Amygdala (tissue), 56 donors: ENCODE measurements at regions not wholly inside any gene's neighbourhood (a gene's known extent, or its start where the extent isn't known, plus 50 kb on each side); places are given as distances from the start of the nearest gene placed in this dataset.

Experiments used
- DNase-seq, 56 donors: peaks; one replicate each; lab custom pipeline; 2025; lab: John Stamatoyannopoulos, UW

DNA sequence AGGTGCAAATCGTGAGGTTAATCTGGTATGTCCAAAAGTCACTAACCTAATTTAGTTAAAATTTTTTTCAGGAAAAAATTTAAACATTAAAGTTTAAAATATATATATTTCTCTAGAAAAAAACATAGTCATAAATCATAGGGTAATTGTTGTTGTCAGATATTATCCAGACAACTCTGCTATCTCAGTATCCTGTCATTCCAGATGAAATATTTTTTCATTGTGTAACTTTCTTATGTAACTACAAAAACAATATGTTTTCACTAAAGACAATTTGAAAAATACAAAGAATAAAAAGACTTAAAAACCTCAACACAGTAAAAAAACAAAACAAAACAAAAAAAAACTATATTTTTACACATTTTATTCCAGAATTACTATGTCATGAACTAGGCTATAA lies 57.6 kb downstream of the TENT5A start:
- DNase-seq, result no peak

DNA sequence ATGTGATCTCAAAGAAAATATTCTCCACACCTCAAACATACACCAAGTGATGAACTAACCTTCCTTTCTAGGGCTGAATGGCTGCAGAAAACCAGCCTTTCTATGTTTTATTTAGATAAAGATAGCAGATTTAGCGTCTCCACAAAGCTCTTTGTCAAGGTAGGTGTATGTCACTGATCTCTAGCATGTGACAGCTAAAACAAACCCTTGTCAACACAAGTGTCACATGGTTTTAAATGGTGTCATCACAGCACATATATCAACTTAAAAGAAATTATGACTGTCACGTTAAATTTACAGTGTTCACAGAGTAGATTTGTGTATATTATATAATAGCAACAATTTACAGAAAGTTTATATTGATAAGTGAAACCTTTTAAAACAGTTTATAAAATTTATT lies 58.3 kb downstream of the TENT5A start:
- DNase-seq, result no peak

DNA sequence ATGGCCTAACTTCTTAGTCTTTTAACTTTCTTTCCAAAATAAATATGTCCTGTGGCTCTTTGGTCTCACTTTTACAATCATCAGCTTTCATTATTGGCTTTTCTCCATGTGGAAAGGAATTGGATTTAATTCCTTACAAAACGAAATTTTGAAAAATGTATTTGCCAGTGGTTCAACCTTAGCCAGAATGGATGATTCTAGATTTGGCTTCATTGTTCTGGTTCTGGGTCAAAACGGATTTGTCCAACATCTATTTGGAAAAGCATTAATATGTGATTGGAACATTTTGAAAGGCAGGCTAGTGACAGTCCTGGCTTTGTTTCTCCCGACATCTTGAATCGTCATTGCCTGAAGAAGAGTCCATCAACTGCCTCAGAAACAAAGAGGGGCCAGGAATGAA lies 59.2 kb downstream of the TENT5A start:
- no peak for DNase-seq

DNA sequence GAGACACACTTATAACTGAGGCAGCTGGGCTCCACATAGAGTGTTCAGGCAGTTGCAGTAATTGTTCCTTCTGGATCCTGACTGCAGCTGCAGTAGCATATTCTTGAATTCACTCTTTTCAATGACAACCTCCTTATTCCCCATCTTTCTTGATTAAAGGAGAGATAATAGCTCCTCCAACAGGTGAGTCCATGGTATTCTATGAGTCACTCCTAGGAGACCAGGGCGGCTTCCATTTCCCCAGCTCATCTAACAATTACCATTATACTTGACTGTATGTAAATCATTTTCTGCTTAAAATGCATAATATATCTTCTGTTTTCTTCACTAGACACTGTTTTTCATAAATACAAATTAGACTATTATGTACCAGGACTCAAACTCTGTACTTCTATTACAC lies 62.4 kb downstream of the TENT5A start:
- DNase-seq, result no peak

DNA sequence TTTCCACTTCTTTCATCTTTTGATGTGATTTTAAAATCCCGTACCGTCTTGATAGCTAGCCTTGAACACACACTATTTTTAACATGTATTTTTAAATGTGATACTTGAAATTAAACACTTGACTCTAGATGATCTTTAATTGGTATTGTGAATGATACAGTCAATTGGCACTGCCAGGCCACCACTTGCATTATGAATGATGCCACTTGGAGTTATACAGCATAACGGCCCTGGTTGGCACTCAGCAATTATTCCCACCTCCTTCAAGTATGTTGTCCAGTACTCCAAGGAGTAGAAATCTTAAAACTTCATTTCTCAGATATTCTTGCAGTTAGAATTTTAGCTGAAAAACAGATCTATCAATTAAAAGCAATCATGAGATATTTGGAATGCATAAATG lies 62.9 kb downstream of the TENT5A start:
- DNase-seq, result no peak

DNA sequence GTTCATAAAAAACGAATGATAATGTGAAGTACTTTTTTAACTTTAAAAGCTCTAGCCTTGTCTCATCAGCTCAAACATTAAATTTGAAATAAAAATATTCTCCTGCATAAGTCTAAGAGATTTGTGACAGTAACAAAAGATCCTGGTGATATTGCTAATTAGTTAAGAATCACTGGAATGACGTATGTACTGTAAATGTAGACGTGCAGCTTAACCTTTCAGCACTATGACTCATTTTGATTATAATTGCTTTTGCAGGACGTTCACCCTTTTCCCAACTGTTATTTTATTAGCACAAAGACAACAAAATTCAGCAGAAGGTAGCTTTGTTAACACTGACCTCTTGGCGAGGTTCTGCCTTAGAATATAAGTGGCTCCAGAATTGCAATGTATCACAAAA lies 68.6 kb downstream of the TENT5A start:
- no peak for DNase-seq

DNA sequence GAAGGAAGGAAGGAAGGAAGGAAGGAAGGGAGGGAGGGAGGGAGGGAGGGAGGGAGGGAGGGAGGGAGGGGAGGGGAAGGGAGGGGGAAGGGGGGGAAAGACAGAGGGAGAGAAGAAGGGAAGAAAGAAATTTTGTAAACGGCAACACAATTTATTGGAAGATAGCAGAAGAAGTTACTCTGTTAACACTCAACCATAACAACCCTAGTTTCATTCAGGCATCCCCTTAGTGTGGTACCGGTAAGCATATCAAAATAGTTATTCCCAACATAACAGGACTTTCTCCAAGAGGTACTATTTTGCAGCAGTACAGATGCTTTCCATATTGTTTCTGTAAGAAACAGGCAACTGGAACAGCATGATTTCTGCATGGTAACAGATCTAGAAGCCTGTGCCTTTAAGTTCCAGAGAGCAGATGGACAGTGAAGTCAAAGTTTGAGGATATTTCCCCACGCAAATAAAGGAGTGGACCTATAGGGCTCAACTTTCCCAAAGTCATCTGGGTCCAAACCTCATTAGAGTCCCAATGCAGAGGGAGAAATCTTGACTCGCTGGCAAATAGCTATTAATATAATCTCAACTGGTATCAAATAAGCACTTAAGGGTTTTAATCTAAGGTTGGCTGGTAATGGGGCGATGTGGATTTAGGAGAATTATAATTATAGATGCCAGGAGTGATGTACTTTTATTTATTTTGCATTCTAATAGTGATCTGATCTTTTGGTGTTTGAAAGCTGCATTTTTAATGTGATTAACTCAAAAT lies 69.4 kb downstream of the TENT5A start:
- no peak for DNase-seq

DNA sequence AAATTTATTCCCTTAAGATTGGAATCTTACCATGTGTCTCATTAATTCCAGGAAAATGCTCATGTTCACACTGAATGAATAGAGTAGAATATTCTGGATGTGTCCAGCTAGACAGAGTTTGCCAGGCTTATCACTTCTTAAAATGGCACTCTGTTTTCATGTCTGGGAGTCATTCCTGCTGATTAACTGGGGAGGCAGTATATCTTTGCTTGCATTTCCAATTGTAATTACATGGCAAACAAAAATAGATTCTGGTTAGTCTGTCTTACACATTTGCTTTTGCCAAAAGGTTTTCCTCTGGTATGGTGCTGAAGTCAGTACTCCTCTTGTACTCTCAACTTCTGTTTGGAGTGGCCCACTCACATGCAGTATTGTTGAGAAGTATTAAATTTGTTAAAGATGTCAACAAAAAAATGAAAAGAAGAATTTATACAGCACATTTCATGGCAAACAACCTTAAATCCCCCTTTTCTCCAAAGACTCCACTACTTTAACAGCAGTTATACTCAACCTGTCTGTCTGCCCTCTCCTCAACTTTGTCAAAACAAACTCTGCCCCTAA lies 70.2 kb downstream of the TENT5A start:
- DNase-seq, result no peak

DNA sequence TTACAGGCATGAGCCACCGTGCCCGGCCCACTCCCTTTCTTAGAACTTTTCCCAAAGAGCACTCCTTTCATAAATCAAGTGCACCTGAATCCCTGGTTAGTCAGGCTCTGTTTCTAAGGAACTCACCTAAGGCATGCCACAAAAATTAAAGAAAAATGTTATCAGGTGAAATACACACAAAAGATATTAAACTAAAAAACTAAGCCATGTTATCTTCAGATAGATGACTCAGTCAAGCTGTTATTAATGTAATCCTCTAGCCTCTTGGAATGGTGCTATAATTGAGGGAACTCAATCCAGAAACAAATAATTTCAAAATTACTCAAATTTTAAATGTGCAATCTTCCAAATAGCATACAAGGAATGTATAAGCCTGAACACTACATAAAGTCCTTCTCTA lies 83.0 kb downstream of the TENT5A start:
- no peak for DNase-seq

DNA sequence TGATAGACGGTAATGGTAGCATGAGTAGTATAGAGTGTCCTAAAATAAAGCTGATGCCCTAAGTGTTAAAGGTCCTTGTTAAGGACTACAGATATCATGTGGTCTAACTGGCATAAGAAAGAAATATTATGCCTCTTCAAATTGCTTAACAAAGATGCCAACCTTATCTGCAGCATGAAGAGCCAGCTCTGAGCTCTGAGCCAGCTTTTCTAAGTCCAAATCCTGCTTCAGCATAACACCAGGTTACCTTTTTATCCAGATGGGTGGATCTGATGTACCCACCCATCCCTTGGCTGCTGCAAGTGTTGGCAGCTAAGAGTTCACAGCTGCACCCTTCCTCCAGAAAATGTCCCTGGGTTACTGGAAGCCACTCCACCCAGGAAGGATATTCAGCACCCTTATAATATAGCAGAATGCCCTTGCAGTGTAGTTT lies 83.8 kb downstream of the TENT5A start:
- no peak for DNase-seq

DNA sequence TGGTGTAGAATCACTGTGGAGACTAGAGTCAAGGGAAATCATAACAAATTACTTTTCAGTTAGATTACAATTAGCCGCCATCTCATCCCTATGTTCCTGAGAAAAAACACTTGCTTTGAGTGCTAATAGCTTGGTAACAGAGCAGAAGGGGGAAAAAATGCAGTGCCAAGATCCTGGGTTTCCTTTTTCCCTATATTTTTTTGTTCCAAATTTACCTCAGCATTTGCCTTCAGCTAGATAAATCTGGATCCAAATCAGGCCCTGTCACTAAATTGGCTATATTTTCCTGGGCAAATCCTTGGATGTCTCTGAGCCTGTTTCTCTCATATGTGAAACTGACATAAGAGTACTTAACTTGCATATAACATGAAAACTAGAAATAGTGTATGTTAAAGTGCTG lies 86.0 kb downstream of the TENT5A start:
- no peak for DNase-seq

DNA sequence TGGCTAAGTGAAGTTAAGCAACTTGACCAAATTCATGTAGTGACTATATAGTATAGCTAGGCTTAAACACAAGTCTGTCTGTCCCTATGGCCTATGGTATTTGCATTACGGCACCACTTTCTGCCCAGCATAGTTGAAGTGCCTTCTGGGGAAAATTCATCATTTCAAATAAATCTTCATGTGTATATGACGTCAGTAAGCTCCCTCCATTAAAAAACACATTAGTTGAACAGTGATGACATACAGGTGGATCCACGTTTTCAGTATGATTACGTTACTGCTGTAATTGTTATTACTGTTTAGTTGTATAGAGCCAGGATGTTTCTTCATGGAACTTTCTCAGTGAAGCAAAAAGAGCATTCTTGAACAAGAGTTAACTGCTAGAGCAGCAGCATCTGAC lies 96.2 kb downstream of the TENT5A start:
- no peak for DNase-seq

DNA sequence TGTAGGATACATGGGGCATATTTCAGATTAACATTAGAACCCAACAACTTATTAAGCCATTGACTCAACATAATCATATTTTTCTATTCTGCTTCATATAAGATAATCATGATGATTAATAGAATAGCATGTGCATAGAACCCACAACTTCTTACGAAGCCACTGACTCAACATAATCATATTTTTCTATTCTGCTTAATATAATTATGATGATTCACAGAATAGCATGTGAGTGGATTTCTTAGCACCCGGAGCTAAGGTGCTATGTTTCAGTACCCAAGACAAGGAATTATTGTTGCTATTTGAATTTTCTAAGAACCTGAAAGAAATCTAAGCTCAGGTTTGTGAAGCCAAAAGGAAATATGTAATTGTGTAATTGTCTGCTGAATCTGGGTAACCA lies 96.8 kb downstream of the TENT5A start:
- no peak for DNase-seq

DNA sequence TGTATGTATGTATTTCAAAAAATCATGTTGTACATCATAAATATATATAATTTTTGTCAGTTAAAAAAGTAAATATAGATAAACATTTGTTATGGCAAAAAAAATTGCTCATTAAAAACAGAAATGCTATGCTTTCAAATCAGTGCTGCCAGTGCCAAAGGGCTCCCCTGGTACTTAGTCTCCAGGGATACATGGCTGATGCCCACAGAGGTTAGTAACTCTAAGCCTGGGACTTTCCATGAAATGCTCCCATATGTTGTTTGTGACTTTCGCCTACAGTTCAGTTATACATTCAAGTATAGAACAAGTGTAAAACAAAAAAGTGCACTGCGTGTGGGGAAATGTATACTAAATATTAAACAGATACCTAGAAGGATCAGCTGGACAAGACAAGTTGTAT lies 104.0 kb downstream of the TENT5A start:
- DNase-seq, result no peak

DNA sequence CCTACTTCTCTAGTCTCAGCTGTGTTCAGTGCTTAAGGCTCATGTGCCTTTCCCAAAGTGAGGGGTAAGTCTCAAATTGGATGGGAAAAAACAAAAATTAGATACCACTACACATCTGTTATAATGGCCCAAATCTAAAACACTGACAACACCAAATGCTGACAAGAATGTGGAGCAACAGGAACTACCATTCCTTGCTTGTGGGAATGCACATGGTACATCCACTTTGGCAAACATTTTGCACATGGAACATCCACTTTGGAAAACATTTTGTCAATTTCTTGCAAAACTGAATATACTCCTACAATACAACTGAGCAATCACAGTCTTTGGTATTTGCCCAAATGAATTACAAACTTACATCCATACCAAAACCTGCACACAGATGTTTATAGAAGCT lies 109.3 kb downstream of the TENT5A start:
- DNase-seq, result no peak

DNA sequence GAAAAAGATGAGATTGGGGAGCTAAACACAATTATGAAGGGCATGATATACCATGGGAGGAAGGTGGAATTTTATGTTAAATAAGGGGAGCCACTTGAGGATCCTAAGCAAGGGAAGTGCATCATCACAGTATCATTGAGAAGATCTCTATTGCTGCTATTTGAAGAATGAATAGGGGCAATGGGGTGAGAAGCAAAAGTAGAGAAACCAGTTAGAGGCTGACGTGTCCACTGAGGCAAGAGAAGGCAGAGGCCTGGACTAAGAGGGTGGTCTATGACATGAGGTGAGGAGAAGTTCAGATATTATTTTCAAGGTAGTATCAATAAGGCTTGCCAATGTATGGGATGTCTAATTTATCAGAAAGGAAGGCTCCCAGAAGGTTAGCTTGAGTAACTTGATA lies 111.6 kb downstream of the TENT5A start:
- DNase-seq, result no peak

DNA sequence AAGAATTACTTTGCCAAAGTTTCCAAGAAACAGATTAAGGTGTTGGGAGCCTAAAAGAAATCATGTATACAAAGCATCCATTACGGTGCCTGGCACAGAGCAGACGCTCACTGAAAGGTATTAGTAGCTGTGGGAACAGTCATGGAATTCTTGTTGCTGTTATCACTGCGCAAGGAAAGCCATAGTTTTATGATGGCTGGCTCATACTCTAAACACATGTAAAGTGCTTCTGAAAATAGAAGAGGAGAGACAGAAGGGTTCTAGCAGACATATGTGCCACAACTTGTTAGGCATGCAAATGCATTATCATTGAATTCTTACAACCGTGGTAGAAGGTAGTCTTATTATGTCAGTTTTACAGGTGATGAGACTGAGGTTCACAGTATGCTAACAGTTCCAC lies 112.4 kb downstream of the TENT5A start:
- DNase-seq, result no peak

DNA sequence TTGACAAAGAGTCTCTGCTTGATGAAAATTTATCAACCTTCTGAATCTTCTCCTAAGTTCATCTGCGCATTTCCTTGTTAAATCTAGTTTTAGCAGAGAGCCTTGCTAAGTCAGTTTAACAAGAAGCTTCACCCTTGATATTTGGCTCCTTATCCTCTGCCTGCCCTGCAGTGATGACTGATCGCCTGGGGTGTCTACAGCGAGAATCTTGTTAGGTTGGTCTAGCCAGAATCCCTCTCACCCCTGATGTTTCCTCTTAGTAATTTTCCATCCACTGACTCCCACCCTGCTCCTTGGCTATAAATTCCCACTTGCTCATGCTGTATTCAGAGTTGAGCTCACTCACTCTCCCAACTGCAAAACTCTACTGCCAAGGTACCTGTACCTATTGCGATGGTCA lies 114.1 kb downstream of the TENT5A start:
- DNase-seq, result no peak

DNA sequence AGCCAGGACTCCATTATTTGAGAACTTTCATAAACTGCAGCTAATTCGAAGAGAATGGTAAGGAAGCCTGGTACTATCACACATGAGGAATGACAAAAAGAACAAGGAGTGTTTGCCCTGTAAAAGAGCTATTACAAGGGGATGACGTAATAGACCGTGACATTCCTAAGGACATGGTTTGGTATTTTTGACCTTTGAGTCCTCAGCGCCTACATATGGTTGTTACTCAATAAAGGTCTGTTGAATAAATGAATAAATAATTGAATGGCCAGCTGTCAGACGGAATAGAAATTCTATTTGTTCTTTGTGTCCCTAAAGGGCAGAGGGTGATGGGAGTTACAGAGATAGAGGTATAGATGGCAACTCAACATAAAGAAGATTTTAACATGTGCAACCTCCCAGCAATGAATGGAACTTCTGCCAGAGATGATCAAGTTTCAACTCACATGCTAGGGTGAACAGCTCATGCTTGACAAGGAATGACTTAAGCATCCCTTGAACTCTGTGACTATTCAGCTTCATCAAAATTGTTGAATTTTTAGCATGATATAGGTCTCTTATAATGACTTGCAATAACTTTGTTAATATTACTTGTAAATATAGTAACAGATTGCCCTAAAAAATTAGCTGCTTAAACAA lies 115.4 kb downstream of the TENT5A start:
- no peak for DNase-seq

DNA sequence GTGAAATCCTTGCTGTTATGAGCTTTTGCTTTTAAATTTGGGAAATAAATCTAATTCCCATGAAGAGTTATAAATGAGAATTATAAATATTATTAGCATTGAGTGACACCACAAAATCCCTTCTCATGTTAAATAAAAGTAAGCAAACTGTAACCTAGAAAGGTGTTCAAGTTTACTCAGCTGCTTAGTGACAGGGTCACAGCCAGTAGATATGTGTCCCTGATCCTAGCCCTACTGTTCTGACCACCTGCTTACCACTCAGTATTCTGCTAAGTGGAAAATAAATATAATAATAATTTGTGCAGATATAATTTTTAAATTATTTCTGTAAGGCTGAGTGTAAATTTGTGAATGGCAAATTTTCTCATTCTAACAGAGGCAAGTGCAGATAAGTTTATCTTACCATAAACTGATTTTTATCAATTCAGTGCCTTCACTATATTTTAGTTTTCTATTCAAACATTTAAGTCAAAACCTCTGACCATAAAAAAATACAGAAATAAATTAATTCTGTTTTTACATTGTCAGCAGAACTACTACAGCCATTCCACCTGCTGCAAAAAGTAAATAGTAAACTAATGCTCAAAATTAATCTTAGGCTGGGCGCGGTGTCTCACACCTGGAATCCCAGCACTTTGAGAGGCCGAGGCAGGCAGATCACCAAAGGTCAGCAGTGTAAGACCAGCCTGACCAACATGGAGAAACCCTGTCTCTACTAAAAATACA lies 118.2 kb downstream of the TENT5A start:
- DNase-seq, result no peak

DNA sequence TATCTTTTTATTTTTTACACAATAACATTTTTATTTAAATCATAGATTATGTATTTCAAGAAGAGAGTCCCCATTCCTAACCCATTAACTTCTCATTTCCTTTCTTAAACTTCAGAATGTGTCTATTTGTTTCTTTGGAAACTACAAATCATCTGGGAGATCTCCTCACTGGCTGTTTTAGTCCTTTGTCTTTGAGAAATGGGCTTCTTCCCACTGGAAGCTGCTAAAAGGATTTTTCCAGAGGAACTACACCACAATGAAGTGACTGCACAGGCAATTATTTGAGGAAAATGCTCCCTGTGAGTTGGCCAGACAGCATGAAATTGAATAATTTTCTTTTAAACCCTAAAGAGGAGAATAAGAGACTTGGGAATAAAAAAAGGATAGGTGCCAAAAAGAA lies 119.1 kb downstream of the TENT5A start:
- DNase-seq, result no peak

DNA sequence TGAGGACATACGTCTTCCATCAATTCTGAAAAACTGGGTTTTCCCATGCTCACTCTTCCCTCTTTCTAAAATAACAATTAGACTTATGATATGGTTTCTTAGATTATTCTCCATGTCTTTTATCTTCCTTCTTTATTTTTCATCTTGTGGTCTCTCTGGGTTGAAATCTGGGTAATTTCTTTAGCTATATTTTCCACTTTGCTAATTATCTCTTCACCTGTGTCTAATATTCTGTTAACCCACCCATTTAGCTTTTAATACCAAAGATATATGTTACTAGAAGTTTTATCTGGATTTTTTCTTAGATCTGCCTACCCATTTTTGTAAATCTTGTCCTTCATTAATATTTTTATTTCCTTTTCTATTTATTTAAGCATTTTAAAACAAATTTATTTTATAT lies 121.8 kb downstream of the TENT5A start:
- DNase-seq, result no peak
